Mesenchymal stem cell (in vitro differentiated cells and primary cell): ENCODE measurements at regions not wholly inside any gene's neighbourhood (a gene's known extent, or its start where the extent isn't known, plus 50 kb on each side); places are given as distances from the start of the nearest gene placed in this dataset.
A peak's percentile ranks its signal among the peaks of the same experiment; 100 is the strongest.

ENCODE experiments used
- DNase-seq: peaks from one replicate; pipeline ENCODE4 v3.0.0-alpha.2; 2013
- H2AFZ ChIP-seq: one replicate; pipeline ENCODE4 v1.6.1; 2013; ENCODE audit warnings: low read depth, mild to moderate bottlenecking, control low read depth, inconsistent platforms, low read length, moderate library complexity
- H2AK5ac ChIP-seq: 2 replicates; pipeline ENCODE4 v1.6.1; 2013; ENCODE audit warnings: low read length, moderate library complexity, mild to moderate bottlenecking, inconsistent platforms; ENCODE audit not compliant: severe bottlenecking
- H2BK120ac ChIP-seq: one replicate; pipeline ENCODE4 v1.6.1; 2013; ENCODE audit warnings: low read depth, mild to moderate bottlenecking, inconsistent platforms, low read length, moderate library complexity
- H2BK12ac ChIP-seq, 2 experiments: one replicate each; pipeline ENCODE4 v1.6.1; 2013; ENCODE audit warnings: inconsistent platforms in 2 of 2, low read length in 2 of 2, mild to moderate bottlenecking in 2 of 2, moderate library complexity in 2 of 2, control low read depth in 1 of 2
- H2BK15ac ChIP-seq: one replicate; pipeline ENCODE4 v1.6.1; 2013; ENCODE audit warnings: mild to moderate bottlenecking, low read depth, inconsistent platforms; ENCODE audit not compliant: poor library complexity, severe bottlenecking
- H2BK5ac ChIP-seq: 2 replicates; pipeline ENCODE4 v1.6.1; 2013; ENCODE audit warnings: low read depth, mild to moderate bottlenecking, low read length, control low read depth, inconsistent platforms; ENCODE audit not compliant: poor library complexity, severe bottlenecking
- H3K14ac ChIP-seq, 2 experiments: one replicate each; pipeline ENCODE4 v1.6.1; 2013; ENCODE audit warnings: inconsistent platforms in 2 of 2, low read length in 2 of 2, control low read depth in 1 of 2, mild to moderate bottlenecking in 1 of 2, moderate library complexity in 1 of 2
- H3K18ac ChIP-seq, 2 experiments: one replicate each; pipeline ENCODE4 v1.6.1; 2013; ENCODE audit warnings: inconsistent platforms in 2 of 2, low read length in 2 of 2, control low read depth in 1 of 2, low read depth in 1 of 2, mild to moderate bottlenecking in 1 of 2
- H3K23ac ChIP-seq, 2 experiments: one replicate each; pipeline ENCODE4 v1.6.1; 2013; ENCODE audit warnings: inconsistent platforms in 2 of 2, low read length in 2 of 2, mild to moderate bottlenecking in 2 of 2, moderate library complexity in 2 of 2, control low read depth in 1 of 2
- H3K27ac ChIP-seq: 2 replicates; pipeline ENCODE4 v1.5.1; 2013; ENCODE audit warnings: mild to moderate bottlenecking, moderate library complexity, low read length, control low read depth, inconsistent platforms; ENCODE audit not compliant: poor library complexity, severe bottlenecking
- H3K27me3 ChIP-seq, 2 experiments: 2 replicates each; pipeline versions ENCODE4 v1.6.1 to v1.7.0; 2013; ENCODE audit warnings: low read length in 2 of 2, mild to moderate bottlenecking in 2 of 2, moderate library complexity in 2 of 2, control low read depth in 1 of 2, inconsistent platforms in 1 of 2; ENCODE audit not compliant: control insufficient read depth in 1 of 2, insufficient read depth in 1 of 2
- H3K36me3 ChIP-seq, 2 experiments: 2 replicates each; pipeline versions ENCODE4 v1.6.1 to v1.7.0; 2013; ENCODE audit warnings: low read length in 2 of 2, control low read depth in 1 of 2, inconsistent platforms in 1 of 2, low read depth in 1 of 2, mild to moderate bottlenecking in 1 of 2; ENCODE audit not compliant: insufficient read depth in 2 of 2, control insufficient read depth in 1 of 2
- H3K4ac ChIP-seq, 2 experiments: one replicate each; pipeline ENCODE4 v1.6.1; 2013; ENCODE audit warnings: inconsistent platforms in 2 of 2, low read length in 2 of 2, mild to moderate bottlenecking in 2 of 2, moderate library complexity in 2 of 2, control low read depth in 1 of 2, low read depth in 1 of 2
- H3K4me1 ChIP-seq: 2 replicates; pipeline ENCODE4 v1.6.1; 2013; ENCODE audit warnings: low read depth, low read length, control low read depth; ENCODE audit not compliant: control insufficient read depth, insufficient read depth
- H3K4me2 ChIP-seq: 2 replicates; pipeline ENCODE4 v1.6.1; 2013; ENCODE audit warnings: low read length, mild to moderate bottlenecking, inconsistent platforms; ENCODE audit not compliant: poor library complexity, severe bottlenecking
- H3K4me3 ChIP-seq, 2 experiments: 2 replicates each; pipeline versions ENCODE4 v1.5.1 to v1.7.0; 2013; ENCODE audit warnings: low read length in 2 of 2, mild to moderate bottlenecking in 2 of 2, control low read depth in 1 of 2, low read depth in 1 of 2; ENCODE audit not compliant: insufficient read depth in 1 of 2
- H3K79me1 ChIP-seq: replicated peaks from 2 replicates; pipeline ENCODE4 v1.6.1; 2013; ENCODE audit warnings: mild to moderate bottlenecking, control low read depth, low read length, inconsistent platforms; ENCODE audit not compliant: poor library complexity, severe bottlenecking
- H3K9ac ChIP-seq: 2 replicates; pipeline ENCODE4 v1.7.0; 2013; ENCODE audit warnings: mild to moderate bottlenecking, low read length, moderate library complexity
- H3K9me3 ChIP-seq: 2 replicates; pipeline ENCODE4 v1.7.0; 2013; ENCODE audit warnings: mild to moderate bottlenecking, low read length; ENCODE audit not compliant: control insufficient read depth
- H4K8ac ChIP-seq: one replicate; pipeline ENCODE4 v1.6.1; 2013; ENCODE audit warnings: inconsistent platforms, mild to moderate bottlenecking, low read length, moderate library complexity
- H4K91ac ChIP-seq: one replicate; pipeline ENCODE4 v1.6.1; 2013; ENCODE audit warnings: mild to moderate bottlenecking, low read length, inconsistent platforms
- WGBS: methylation state at CpG from one replicate; pipeline ENCODE4 v1.1.7; 2013; ENCODE audit warnings: mixed read lengths; 5-methylcytosine and 5-hydroxymethylcytosine counted together

GRCh38 chr3:44041726-44042125, 200.0 kb upstream of the TOPAZ1 start:
- Histone ChIP-seq H3K79me1 (peaks cover 2% of the 10 kb centered on the region), H2AK5ac (no peak overlapping the region), H3K9ac (no peak overlapping the region), H3K14ac (no peak overlapping the region), H3K18ac (no peak overlapping the region), H2AFZ (no peak overlapping the region), H4K8ac (no peak overlapping the region), H3K27ac (no peak overlapping the region), H2BK5ac (no peak overlapping the region), H3K4me3 (no peak overlapping the region), H4K91ac (no peak overlapping the region), H3K23ac (no peak overlapping the region), H3K9me3 (no peaks in the 10 kb centered on the region), H3K4me2 (no peak overlapping the region), H2BK12ac (no peak overlapping the region), H3K27me3 (no peaks in the 10 kb centered on the region), H3K4me1 (peaks cover 9% of the 10 kb centered on the region), H2BK120ac (no peak overlapping the region), H3K36me3 (peaks cover 7 to 31% of the 10 kb centered on the region in 2 experiments), H2BK15ac (no peak overlapping the region), H3K4ac (no peak overlapping the region)
- 70% methylated on average over 3 of the region's 4 CpGs for WGBS
- no peak for DNase-seq

GRCh38 chr3:44042772-44043171, 198.9 kb upstream of the TOPAZ1 start:
- Histone ChIP-seq H4K8ac (no peak overlapping the region), H2AFZ (no peak overlapping the region), H3K4ac (no peak overlapping the region), H3K27ac (no peak overlapping the region), H3K9me3 (no peaks in the 10 kb centered on the region), H3K36me3 (peaks cover 0 to 26% of the 10 kb centered on the region in 2 experiments), H2BK5ac (no peak overlapping the region), H2BK120ac (no peak overlapping the region), H3K4me3 (no peak overlapping the region), H3K27me3 (no peaks in the 10 kb centered on the region), H2BK15ac (no peak overlapping the region), H3K23ac (no peak overlapping the region), H3K9ac (no peak overlapping the region), H3K4me2 (no peak overlapping the region), H3K14ac (no peak overlapping the region), H3K4me1 (peaks cover 9% of the 10 kb centered on the region), H2AK5ac (no peak overlapping the region), H3K18ac (no peak overlapping the region), H4K91ac (no peak overlapping the region), H3K79me1 (peaks cover 2% of the 10 kb centered on the region), H2BK12ac (no peak overlapping the region)
- DNase-seq, result no peak
- WGBS, result 72% methylated on average over 4 of the region's 4 CpGs

- no peak overlapping the region for H2BK120ac ChIP-seq
- H3K23ac ChIP-seq, result no peak overlapping the region
- no peak overlapping the region for H3K9ac ChIP-seq
- no peak overlapping the region for H4K91ac ChIP-seq
- no peak overlapping the region for H2AK5ac ChIP-seq
- DNase-seq, result no peak
- 29% methylated on average over 2 of the region's 4 CpGs for WGBS
- H4K8ac ChIP-seq, result no peak overlapping the region
- no peaks in the 10 kb centered on the region for H3K9me3 ChIP-seq
- H3K4me2 ChIP-seq, result no peak overlapping the region
- H2AFZ ChIP-seq, result no peak overlapping the region
- no peak overlapping the region for H2BK12ac ChIP-seq
- no peak overlapping the region for H3K18ac ChIP-seq
- H2BK5ac ChIP-seq, result no peak overlapping the region
- H3K27ac ChIP-seq, result no peak overlapping the region
- no peaks in the 10 kb centered on the region for H3K27me3 ChIP-seq
- peaks cover 2% of the 10 kb centered on the region for H3K79me1 ChIP-seq
- H3K36me3 ChIP-seq, result peaks cover 4 to 35% of the 10 kb centered on the region in 2 experiments
- no peak overlapping the region for H2BK15ac ChIP-seq
- no peak overlapping the region for H3K4me3 ChIP-seq
- H3K4me1 ChIP-seq, result peaks cover 7% of the 10 kb centered on the region
- no peak overlapping the region for H3K14ac ChIP-seq
- no peak overlapping the region for H3K4ac ChIP-seq
Observed at GRCh38 chr3:44045476-44046275, 196.0 kb upstream of the TOPAZ1 start.

- Histone ChIP-seq H2BK15ac (no peak overlapping the region), H3K9ac (no peak overlapping the region), H3K79me1 (peaks cover 4% of the 10 kb centered on the region), H2BK5ac (no peak overlapping the region), H4K8ac (no peak overlapping the region), H3K4me2 (no peak overlapping the region), H3K4me3 (no peak overlapping the region), H3K23ac (no peak overlapping the region), H3K27me3 (no peaks in the 10 kb centered on the region), H3K18ac (no peak overlapping the region), H3K4ac (no peak overlapping the region), H2AK5ac (no peak overlapping the region), H2BK120ac (no peak overlapping the region), H3K4me1 (peaks cover 7% of the 10 kb centered on the region), H2BK12ac (no peak overlapping the region), H4K91ac (no peak overlapping the region), H3K9me3 (no peaks in the 10 kb centered on the region), H3K14ac (no peak overlapping the region), H3K36me3 (peaks cover 15 to 39% of the 10 kb centered on the region in 2 experiments), H2AFZ (no peak overlapping the region), H3K27ac (peak overlapping the region; percentile 17)
- DNase-seq, result no peak
- 82% methylated on average over 2 of the region's 3 CpGs for WGBS
Observed at GRCh38 chr3:44047796-44048195, 193.9 kb upstream of the TOPAZ1 start.
